GM18526 (cell line): ENCODE measurements at regions not wholly inside any gene's neighbourhood (a gene's known extent, or its start where the extent isn't known, plus 50 kb on each side); places are given as distances from the start of the nearest gene placed in this dataset.

Experiments
- POLR2A ChIP-seq: IDR thresholded peaks from 3 replicates; pipeline ENCODE4 v1.6.1; 2011; ENCODE audit not compliant: insufficient read length; ENCODE audit errors: extremely low read depth

GRCh38 chr15:39110336-39110735 is 470.5 kb upstream of the THBS1 start:
- no peak for TF ChIP-seq POLR2A

DNA sequence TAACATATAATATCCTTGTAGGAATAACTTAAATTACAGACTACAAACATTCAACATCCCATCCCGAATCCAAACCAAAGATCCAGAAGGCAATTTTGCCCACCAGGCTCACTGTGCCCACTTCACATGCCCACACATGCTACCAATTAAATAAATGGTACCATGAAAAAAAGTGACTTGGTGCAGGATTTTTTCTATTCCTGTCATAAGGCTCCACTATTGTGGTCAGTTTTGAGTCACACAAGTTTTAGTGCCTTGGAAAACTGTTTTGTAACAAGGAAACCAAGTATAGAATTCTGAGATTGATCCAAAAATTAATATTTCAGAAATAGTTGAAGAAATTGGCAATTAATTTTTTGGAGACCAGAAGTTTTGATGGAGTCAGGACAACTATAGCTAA is 470.1 kb upstream of the THBS1 start:
- no peak for TF ChIP-seq POLR2A

DNA sequence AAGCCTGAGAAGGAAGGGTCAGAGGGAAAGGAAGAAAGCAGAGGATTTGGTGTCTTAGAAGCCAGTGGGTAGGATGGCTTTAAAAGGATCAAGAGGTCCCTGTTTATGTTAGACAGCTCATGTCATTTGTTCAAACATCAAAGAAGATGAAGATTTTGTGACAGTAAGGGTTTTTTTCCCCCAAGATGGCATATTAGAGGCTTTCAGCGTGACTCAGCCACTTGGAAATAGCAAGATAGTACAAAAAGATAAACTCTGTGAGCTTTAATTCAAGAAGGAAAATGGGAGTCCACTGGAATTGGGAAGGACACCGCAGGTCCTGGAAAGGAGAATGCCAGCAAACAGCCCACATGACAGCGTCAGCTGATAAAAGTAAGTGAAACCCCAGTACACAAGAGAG is 467.1 kb upstream of the THBS1 start:
- TF ChIP-seq POLR2A, result no peak

DNA sequence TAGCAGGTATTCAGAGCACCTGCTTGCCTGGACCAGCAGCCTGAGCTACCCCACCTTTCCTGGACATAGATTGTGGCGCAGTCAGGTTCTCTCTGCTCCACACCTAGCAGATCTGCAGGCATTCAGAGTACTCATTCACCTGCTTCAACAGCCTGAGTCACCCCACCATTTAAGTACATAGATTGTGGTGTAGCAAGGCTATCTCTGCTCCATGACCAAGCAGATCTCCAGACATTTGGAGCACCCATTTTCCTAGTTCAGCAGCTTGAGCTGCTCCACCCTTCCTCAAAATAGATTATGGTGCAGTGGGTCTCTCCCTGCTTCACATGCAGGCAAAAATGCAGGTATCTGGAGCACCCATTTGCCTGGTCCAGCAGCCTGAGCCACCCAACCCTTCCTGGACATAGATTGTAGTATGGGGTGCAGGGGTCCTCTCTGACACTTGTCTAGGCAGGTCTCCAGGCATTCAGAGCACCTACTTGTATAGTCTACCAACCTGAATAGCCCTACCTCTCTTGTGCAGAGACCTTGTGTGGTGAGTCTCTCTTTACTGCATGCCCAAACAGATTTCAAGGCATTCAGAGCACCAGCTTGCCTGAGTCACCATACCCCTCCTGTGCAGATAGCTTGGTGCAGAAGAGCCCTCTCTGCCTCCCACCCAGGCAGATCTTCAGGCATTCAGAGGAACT is 466.0 kb upstream of the THBS1 start:
- no peak for TF ChIP-seq POLR2A

DNA sequence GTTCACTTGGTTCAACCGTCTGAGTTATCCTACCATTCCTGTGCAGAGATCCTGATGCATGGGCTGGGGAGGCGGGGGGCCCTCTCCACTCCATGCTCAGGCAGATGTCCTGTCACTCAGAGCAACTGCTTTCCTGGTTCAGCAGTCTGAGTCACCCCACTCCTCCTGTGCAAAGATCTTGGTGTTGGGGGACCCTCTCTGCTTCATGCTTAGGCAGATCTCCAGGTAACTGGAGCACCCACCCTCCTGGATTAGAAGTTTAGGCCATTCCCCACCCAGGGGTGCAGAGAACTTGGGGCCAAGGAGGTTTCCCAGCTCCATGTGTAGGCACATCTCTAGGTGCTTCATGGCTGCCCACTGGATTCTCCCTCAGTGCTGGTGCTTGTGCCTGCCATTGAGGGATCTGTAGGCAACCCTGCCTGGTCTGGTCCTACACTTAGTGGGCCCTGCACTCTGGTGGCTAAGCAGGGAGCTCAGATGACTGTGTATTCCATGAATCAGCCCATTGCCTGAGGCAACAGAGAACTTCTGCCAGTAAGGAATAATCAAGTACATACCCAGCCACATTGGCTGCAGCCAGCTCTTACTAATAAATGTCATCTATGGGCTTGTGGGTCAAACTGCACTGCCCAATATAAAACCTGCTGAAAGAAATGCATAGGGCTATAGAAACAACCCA is 465.4 kb upstream of the THBS1 start:
- TF ChIP-seq POLR2A, result no peak

GRCh38 chr15:39118510-39118909 is 462.4 kb upstream of the THBS1 start:
- no peak for TF ChIP-seq POLR2A

DNA sequence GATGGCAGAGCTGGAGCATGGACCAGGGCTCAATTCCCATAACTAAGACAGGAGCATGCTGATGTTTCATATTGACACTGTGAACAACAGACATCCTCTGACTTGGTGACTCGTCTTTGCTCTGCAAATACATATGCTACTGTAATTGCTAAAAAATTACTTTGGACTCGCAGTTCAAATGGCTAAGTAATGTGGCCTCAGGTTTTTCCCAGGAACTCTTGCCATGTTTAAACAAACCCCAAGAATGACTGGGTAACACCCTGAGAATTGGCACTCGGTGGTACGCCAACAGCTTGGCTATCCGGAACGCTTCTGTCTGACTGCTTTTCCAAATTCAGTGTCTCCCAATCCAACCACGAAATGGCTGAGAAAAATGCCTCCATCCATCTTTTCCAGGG is 456.7 kb upstream of the THBS1 start:
- TF ChIP-seq POLR2A, result no peak

GRCh38 chr15:39124553-39125171 is 456.2 kb upstream of the THBS1 start:
- no peak for TF ChIP-seq POLR2A

DNA sequence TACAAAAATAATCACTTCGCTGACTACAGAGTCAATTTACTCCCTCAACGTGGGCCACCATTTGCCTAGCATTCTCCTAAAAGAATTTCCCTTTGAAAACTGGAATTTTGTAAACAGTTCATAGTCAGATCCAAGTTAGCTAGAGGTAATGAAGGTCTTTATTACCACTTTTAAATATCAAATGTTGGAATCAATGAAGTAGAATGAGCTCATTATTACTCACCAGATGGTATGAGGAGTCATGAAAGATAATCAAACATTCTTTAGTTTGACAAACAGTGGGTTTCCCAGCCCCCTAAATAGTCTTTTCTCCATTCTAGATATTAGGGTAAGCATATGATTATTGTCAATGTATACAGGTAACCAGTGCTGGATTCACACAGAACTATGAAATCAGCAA is 455.7 kb upstream of the THBS1 start:
- no peak for TF ChIP-seq POLR2A

DNA sequence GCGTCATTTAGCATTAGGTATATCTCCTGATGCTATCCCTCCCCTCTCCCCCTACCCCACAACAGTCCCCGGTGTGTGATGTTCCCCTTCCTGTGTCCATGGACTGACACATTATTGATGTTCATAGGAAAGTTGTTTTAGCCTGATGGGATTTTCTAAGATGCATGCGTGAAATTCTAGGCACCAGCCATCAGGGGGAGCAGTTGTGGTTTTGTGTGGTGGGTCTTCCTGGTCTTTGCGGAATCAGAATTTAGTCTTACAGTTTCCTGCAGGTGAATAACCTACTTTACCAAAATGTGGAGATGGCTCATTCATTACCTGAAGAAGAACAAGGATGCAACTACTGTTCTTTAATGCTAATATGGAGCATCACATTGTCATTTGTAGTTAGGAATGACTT is 455.0 kb upstream of the THBS1 start:
- TF ChIP-seq POLR2A, result no peak

- no peak for TF ChIP-seq POLR2A
These were observed 453.6 kb upstream of the THBS1 start for GRCh38 chr15:39127151-39127790.

DNA sequence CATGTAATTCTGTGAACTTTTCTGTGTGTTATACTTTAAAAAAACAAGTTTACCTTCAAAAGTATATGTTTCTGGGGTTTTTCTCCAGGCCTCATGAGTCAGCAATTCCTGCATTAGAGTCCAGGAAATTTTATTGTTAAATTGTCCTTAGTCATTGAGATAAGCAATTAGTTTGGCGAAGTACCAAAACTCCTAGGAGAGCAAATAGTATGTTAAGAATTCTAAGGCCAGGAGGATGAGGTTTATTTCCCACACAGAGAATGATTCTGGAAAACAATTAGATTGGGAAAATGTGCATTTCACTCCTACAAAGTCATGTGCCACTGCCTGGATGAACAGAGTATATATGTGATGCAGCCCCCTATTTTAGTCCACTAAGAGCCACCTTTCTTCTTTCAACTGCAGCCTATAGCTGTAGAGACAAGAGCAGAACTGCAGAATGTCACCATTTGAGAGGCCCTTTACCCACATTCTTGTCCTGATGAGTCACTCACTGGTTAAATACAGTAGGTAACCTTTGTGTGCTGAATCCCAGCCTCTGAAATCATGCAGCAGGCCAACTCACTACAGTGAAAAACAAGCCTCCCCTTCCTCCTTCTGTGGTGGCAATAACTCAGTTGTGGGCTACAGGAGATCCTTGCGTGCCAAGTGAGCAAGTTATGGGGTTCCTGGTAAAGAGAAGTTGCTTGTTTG is 452.8 kb upstream of the THBS1 start:
- TF ChIP-seq POLR2A, result no peak

DNA sequence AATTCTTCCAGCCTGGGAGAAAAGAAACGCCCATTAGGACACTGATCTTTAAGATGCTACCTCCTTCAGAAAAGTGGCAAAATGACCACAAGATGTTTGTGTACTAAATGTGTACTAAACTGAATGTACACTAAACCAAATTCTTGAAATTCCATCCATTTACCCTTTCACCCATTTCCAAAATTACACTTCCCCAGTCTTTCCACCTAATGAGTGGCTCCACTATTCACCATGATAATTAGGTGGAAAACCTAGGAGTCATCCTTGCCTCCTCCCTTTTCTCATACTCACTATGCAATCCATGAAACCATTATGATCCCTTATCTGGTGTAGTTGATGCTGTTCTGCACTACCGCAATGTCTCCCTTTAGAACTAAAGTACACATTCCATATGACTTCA is 452.1 kb upstream of the THBS1 start:
- no peak for TF ChIP-seq POLR2A

GRCh38 chr15:39130556-39131379 is 450.1 kb upstream of the THBS1 start:
- TF ChIP-seq POLR2A, result no peak

GRCh38 chr15:39131609-39132008 is 449.3 kb upstream of the THBS1 start:
- TF ChIP-seq POLR2A, result no peak
